Activated CD8-positive, alpha-beta T cell treated with anti-CD3 and anti-CD28 coated beads for 36 hours (primary cell): ENCODE measurements at regions not wholly inside any gene's neighbourhood (a gene's known extent, or its start where the extent isn't known, plus 50 kb on each side); places are given as distances from the start of the nearest gene placed in this dataset.

Source experiments
- ATAC-seq: fragments of 200-7000 bp; cut with Tn5 transposase; one replicate; pipeline ENCODE4 v1.10.0; 2021; ENCODE audit warnings: mild to moderate bottlenecking, moderate library complexity
- CTCF ChIA-PET: fragments of 350-600 bp; sonication (Branson Sonifier 250); formaldehyde crosslinking; loops from one replicate; lab custom pipeline; 2021; ENCODE audit warnings: antibody characterized with exemption; lab: Charles Lee
- POLR2A ChIA-PET: fragments of 350-600 bp; sonication (Branson Sonifier 250); formaldehyde crosslinking; loops from one replicate; lab custom pipeline; 2021; ENCODE audit warnings: antibody characterized with exemption; lab: Charles Lee
- DNase-seq: peaks from one replicate; pipeline ENCODE4 v3.0.0-alpha.2; 2020
- H3K27ac Mint-ChIP-seq: one replicate; pipeline ENCODE4 v1.8.0; 2021; ENCODE audit warnings: mild to moderate bottlenecking, mixed read lengths
- H3K27me3 Mint-ChIP-seq: one replicate; pipeline ENCODE4 v1.8.0; 2021; ENCODE audit warnings: mixed read lengths
- H3K36me3 Mint-ChIP-seq: one replicate; pipeline ENCODE4 v1.8.0; 2021; ENCODE audit warnings: low read depth, mixed read lengths
- H3K4me1 Mint-ChIP-seq: one replicate; pipeline ENCODE4 v1.8.0; 2021; ENCODE audit warnings: low read depth, mixed read lengths
- H3K4me3 Mint-ChIP-seq: one replicate; pipeline ENCODE4 v1.8.0; 2021; ENCODE audit warnings: mild to moderate bottlenecking, moderate library complexity, mixed read lengths
- H3K9me3 Mint-ChIP-seq: one replicate; pipeline ENCODE4 v1.8.0; 2021; ENCODE audit warnings: mixed read lengths
- CTCF ChIP-seq: fragments of 200-600 bp; IDR thresholded peaks from one replicate; pipeline ENCODE4 v1.8.0; 2022; ENCODE audit warnings: antibody characterized with exemption, mild to moderate bottlenecking
- intact Hi-C: fragments of 100-400 bp; cut with micrococcal nuclease; formaldehyde crosslinking; loops from one replicate; pipeline ENCODE4 v1.10.0; 2022

- H3K9me3 Mint-ChIP-seq: peaks cover 14% of the 10 kb centered on the region
- H3K27ac Mint-ChIP-seq: no peak overlapping the region
- CTCF ChIA-PET: no interaction called here
- intact Hi-C loops: no loop called here
- DNase-seq (no peak), ATAC-seq (no peak)
- no peaks in the 10 kb centered on the region for H3K27me3 Mint-ChIP-seq
- H3K4me1 Mint-ChIP-seq: no peaks in the 10 kb centered on the region
- TF ChIP-seq CTCF: no peak
- POLR2A ChIA-PET: no interaction called here
- no peak overlapping the region for H3K4me3 Mint-ChIP-seq
- no peaks in the 10 kb centered on the region for H3K36me3 Mint-ChIP-seq
These were observed 984.5 kb upstream of the CDH2 start for GRCh38 chr18:29161429-29161828.

GRCh38 chr18:29160170-29160569, 983.2 kb upstream of the CDH2 start:
- intact Hi-C loops: no loop called here
- Mint-ChIP-seq H3K4me3 (no peak overlapping the region), H3K27me3 (no peaks in the 10 kb centered on the region), H3K36me3 (no peaks in the 10 kb centered on the region), H3K27ac (no peak overlapping the region), H3K9me3 (peaks cover 11% of the 10 kb centered on the region), H3K4me1 (no peaks in the 10 kb centered on the region)
- TF ChIP-seq CTCF: no peak
- no peak for DNase-seq
- POLR2A ChIA-PET: no interaction called here
- no peak for ATAC-seq
- CTCF ChIA-PET: no interaction called here

GRCh38 chr18:29157905-29158304, 981.0 kb upstream of the CDH2 start:
- ATAC-seq (no peak), DNase-seq (no peak)
- H3K27me3 Mint-ChIP-seq: no peaks in the 10 kb centered on the region
- ChIA-PET CTCF (no interaction called here), POLR2A (no interaction called here)
- intact Hi-C loops: no loop called here
- no peak for TF ChIP-seq CTCF
- H3K36me3 Mint-ChIP-seq: no peaks in the 10 kb centered on the region
- H3K4me3 Mint-ChIP-seq: no peak overlapping the region
- H3K27ac Mint-ChIP-seq: no peak overlapping the region
- H3K4me1 Mint-ChIP-seq: no peaks in the 10 kb centered on the region
- peaks cover 12% of the 10 kb centered on the region for H3K9me3 Mint-ChIP-seq

- DNase-seq (no peak), ATAC-seq (no peak)
- ChIA-PET CTCF (no interaction called here), POLR2A (no interaction called here)
- H3K27me3 Mint-ChIP-seq: no peaks in the 10 kb centered on the region
- H3K27ac Mint-ChIP-seq: no peak overlapping the region
- peaks cover 13% of the 10 kb centered on the region for H3K9me3 Mint-ChIP-seq
- H3K36me3 Mint-ChIP-seq: no peaks in the 10 kb centered on the region
- no peak for TF ChIP-seq CTCF
- no peak overlapping the region for H3K4me3 Mint-ChIP-seq
- H3K4me1 Mint-ChIP-seq: no peaks in the 10 kb centered on the region
- intact Hi-C loops: no loop called here
These were observed 980.3 kb upstream of the CDH2 start for GRCh38 chr18:29157057-29157780.

DNA sequence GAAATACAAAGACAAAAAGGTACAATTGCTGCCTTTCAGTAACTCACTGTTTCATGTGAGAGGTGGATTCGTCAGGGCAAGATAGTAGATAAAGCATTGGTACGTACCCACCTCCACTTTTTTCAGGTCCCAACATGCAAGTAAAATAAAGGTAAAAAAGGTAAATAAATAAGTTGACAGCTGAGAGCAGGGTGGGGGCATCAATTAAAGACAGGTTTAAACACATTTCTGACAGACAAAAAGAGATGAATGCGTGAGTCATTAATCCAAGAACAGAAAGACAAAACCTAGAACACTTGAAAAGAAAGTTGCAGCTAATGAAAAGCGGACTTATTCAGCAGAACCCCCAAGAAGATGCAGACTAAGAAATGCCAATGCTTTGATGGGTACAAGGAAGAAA, 979.6 kb upstream of the CDH2 start:
- no peaks in the 10 kb centered on the region for H3K4me1 Mint-ChIP-seq
- no peaks in the 10 kb centered on the region for H3K36me3 Mint-ChIP-seq
- CTCF ChIA-PET: no interaction called here
- TF ChIP-seq CTCF: no peak
- H3K9me3 Mint-ChIP-seq: peaks cover 13% of the 10 kb centered on the region
- no peaks in the 10 kb centered on the region for H3K27me3 Mint-ChIP-seq
- H3K27ac Mint-ChIP-seq: no peak overlapping the region
- no peak for ATAC-seq
- DNase-seq: no peak
- no peak overlapping the region for H3K4me3 Mint-ChIP-seq
- intact Hi-C loops: no loop called here
- POLR2A ChIA-PET: no interaction called here
